Astrocyte (in vitro differentiated cells and primary cell): ENCODE measurements at regions not wholly inside any gene's neighbourhood (a gene's known extent, or its start where the extent isn't known, plus 50 kb on each side); places are given as distances from the start of the nearest gene placed in this dataset.
"Not testable (repeated sequence)": the region's sequence is repeated elsewhere in the genome, so short reads cannot be mapped to it uniquely, and the experiment has no call there.

Experiments
- DNase-seq: peaks from one replicate; pipeline ENCODE4 v3.0.0-alpha.2; 2010; ENCODE audit warnings: low read depth
- FAIRE-seq: peaks from 2 replicates; lab custom pipeline; 2011; peaks lifted over from hg19 to GRCh38; lab: Jason Lieb, UNC
- H2AFZ ChIP-seq: 2 replicates; pipeline ENCODE4 v1.6.0; 2012; ENCODE audit warnings: low read depth, low read length, inconsistent platforms
- H3K27ac ChIP-seq: 2 replicates; pipeline ENCODE4 v1.5.1; 2011; ENCODE audit warnings: low read depth, low read length, inconsistent platforms
- H3K27me3 ChIP-seq: 2 replicates; pipeline ENCODE4 v1.6.0; 2011; ENCODE audit warnings: low read length, inconsistent platforms; ENCODE audit not compliant: insufficient read depth
- H3K36me3 ChIP-seq: 2 replicates; pipeline ENCODE4 v1.5.1; 2011; ENCODE audit warnings: low read length, inconsistent platforms; ENCODE audit not compliant: insufficient read depth
- H3K4me1 ChIP-seq: 2 replicates; pipeline ENCODE4 v1.5.1; 2011; ENCODE audit warnings: low read length, inconsistent platforms; ENCODE audit not compliant: insufficient read depth
- H3K4me2 ChIP-seq: 2 replicates; pipeline ENCODE4 v1.6.0; 2012; ENCODE audit warnings: low read length, inconsistent platforms
- H3K4me3 ChIP-seq: 2 replicates; pipeline ENCODE4 v1.5.1; 2011; ENCODE audit warnings: low read depth, mild to moderate bottlenecking, low read length, inconsistent platforms; ENCODE audit not compliant: insufficient read depth
- H3K79me2 ChIP-seq: 2 replicates; pipeline ENCODE4 v1.6.0; 2012; ENCODE audit warnings: mild to moderate bottlenecking, low read length, inconsistent platforms; ENCODE audit not compliant: insufficient read depth
- H3K9ac ChIP-seq: 2 replicates; pipeline ENCODE4 v1.6.0; 2012; ENCODE audit warnings: mild to moderate bottlenecking, low read length, inconsistent platforms
- H3K9me3 ChIP-seq: 2 replicates; pipeline ENCODE4 v1.5.1; 2012; ENCODE audit warnings: low read depth, mild to moderate bottlenecking, low read length, inconsistent platforms; ENCODE audit not compliant: insufficient read depth
- H4K20me1 ChIP-seq: 2 replicates; pipeline ENCODE4 v1.6.0; 2012; ENCODE audit warnings: low read length, inconsistent platforms; ENCODE audit not compliant: insufficient read depth
- H3K27ac Mint-ChIP-seq: one replicate; pipeline ENCODE4 v1.8.0; 2021; ENCODE audit warnings: mild to moderate bottlenecking, mixed read lengths; ENCODE audit not compliant: unreplicated experiment
- H3K27me3 Mint-ChIP-seq: one replicate; pipeline ENCODE4 v1.8.0; 2021; ENCODE audit warnings: low read depth, mixed read lengths; ENCODE audit not compliant: unreplicated experiment
- H3K36me3 Mint-ChIP-seq: one replicate; pipeline ENCODE4 v1.8.0; 2021; ENCODE audit warnings: low read depth, mixed read lengths; ENCODE audit not compliant: unreplicated experiment
- H3K4me1 Mint-ChIP-seq: one replicate; pipeline ENCODE4 v1.8.0; 2021; ENCODE audit warnings: low read depth, mixed read lengths; ENCODE audit not compliant: unreplicated experiment
- H3K4me3 Mint-ChIP-seq: one replicate; pipeline ENCODE4 v1.8.0; 2021; ENCODE audit warnings: mild to moderate bottlenecking, moderate library complexity, mixed read lengths; ENCODE audit not compliant: unreplicated experiment
- H3K9me3 Mint-ChIP-seq: one replicate; pipeline ENCODE4 v1.8.0; 2021; ENCODE audit warnings: mild to moderate bottlenecking, mixed read lengths; ENCODE audit not compliant: unreplicated experiment
- CTCF ChIP-seq: IDR thresholded peaks from 2 replicates; pipeline ENCODE4 v1.5.1; 2011; ENCODE audit warnings: low read depth, mild to moderate bottlenecking, inconsistent platforms, low read length, moderate library complexity; ENCODE audit not compliant: insufficient read depth
- EZH2 ChIP-seq: IDR thresholded peaks from 2 replicates; pipeline ENCODE4 v1.6.1; 2012; ENCODE audit warnings: mild to moderate bottlenecking, low read length, inconsistent platforms; ENCODE audit not compliant: insufficient read depth

- H3K9me3 Mint-ChIP-seq = no peaks in the 10 kb centered on the region
- H3K9ac ChIP-seq = no peak overlapping the region
- H3K4me1 ChIP-seq = no peaks in the 10 kb centered on the region
- TF ChIP-seq EZH2 = no peak
- TF ChIP-seq CTCF = no peak
- H4K20me1 ChIP-seq = no peaks in the 10 kb centered on the region
- H3K4me3 ChIP-seq = no peak overlapping the region
- no peaks in the 10 kb centered on the region for H3K27me3 ChIP-seq
- H3K27me3 Mint-ChIP-seq = no peaks in the 10 kb centered on the region
- no peak overlapping the region for H3K27ac Mint-ChIP-seq
- H3K4me1 Mint-ChIP-seq = no peaks in the 10 kb centered on the region
- no peak for FAIRE-seq
- no peak overlapping the region for H3K4me3 Mint-ChIP-seq
- no peaks in the 10 kb centered on the region for H3K36me3 Mint-ChIP-seq
- no peak overlapping the region for H2AFZ ChIP-seq
- no peak overlapping the region for H3K4me2 ChIP-seq
- no peak overlapping the region for H3K27ac ChIP-seq
- H3K79me2 ChIP-seq = no peaks in the 10 kb centered on the region
- DNase-seq = no peak
- no peaks in the 10 kb centered on the region for H3K36me3 ChIP-seq
- H3K9me3 ChIP-seq = no peaks in the 10 kb centered on the region
These were observed 923.9 kb upstream of the MAN1A1 start for GRCh38 chr6:120273411-120273810.

- Histone ChIP-seq H3K4me1 (no peaks in the 10 kb centered on the region), H3K9me3 (no peaks in the 10 kb centered on the region), H3K4me2 (no peak overlapping the region), H3K4me3 (no peak overlapping the region), H2AFZ (no peak overlapping the region), H3K9ac (no peak overlapping the region), H3K27me3 (no peaks in the 10 kb centered on the region), H3K27ac (no peak overlapping the region), H4K20me1 (no peaks in the 10 kb centered on the region), H3K79me2 (no peaks in the 10 kb centered on the region), H3K36me3 (no peaks in the 10 kb centered on the region)
- Mint-ChIP-seq H3K9me3 (no peaks in the 10 kb centered on the region), H3K4me1 (no peaks in the 10 kb centered on the region), H3K4me3 (no peak overlapping the region), H3K27me3 (no peaks in the 10 kb centered on the region), H3K36me3 (no peaks in the 10 kb centered on the region), H3K27ac (no peak overlapping the region)
- FAIRE-seq (no peak), DNase-seq (no peak)
- TF ChIP-seq CTCF (no peak), EZH2 (no peak)
These were observed 922.5 kb upstream of the MAN1A1 start for GRCh38 chr6:120272038-120272437.

- not testable (repeated sequence) for H3K27ac Mint-ChIP-seq, H3K36me3 Mint-ChIP-seq, FAIRE-seq, H3K9me3 ChIP-seq, H3K27ac ChIP-seq, H3K9ac ChIP-seq, H3K27me3 ChIP-seq, H3K9me3 Mint-ChIP-seq, H3K4me3 ChIP-seq, H3K4me3 Mint-ChIP-seq, H3K36me3 ChIP-seq, H3K4me1 Mint-ChIP-seq, H4K20me1 ChIP-seq, DNase-seq, H3K27me3 Mint-ChIP-seq, H3K4me1 ChIP-seq, H2AFZ ChIP-seq, H3K79me2 ChIP-seq, H3K4me2 ChIP-seq
These were observed 918.7 kb upstream of the MAN1A1 start for GRCh38 chr6:120268256-120268655.
